Activated CD8-positive, alpha-beta memory T cell treated with anti-CD3 and anti-CD28 coated beads for 1 hour (primary cell): ENCODE measurements at regions not wholly inside any gene's neighbourhood (a gene's known extent, or its start where the extent isn't known, plus 50 kb on each side); places are given as distances from the start of the nearest gene placed in this dataset.

Experiments used
- DNase-seq, 2 donors: peaks; one replicate each; pipeline ENCODE4 v3.0.0-alpha.2; 2020; ENCODE audit warnings: low read depth in 1 of 2; ENCODE audit errors: extremely low read depth in 1 of 2

- no peak for DNase-seq
Measured at GRCh38 chr6:139939189-139939979, 564.9 kb upstream of the CITED2 start.

- DNase-seq = no peak
Measured at GRCh38 chr6:139932671-139933070, 558.2 kb upstream of the CITED2 start.

- no peak for DNase-seq
Measured at GRCh38 chr6:139931747-139932146, 557.3 kb upstream of the CITED2 start.

DNA sequence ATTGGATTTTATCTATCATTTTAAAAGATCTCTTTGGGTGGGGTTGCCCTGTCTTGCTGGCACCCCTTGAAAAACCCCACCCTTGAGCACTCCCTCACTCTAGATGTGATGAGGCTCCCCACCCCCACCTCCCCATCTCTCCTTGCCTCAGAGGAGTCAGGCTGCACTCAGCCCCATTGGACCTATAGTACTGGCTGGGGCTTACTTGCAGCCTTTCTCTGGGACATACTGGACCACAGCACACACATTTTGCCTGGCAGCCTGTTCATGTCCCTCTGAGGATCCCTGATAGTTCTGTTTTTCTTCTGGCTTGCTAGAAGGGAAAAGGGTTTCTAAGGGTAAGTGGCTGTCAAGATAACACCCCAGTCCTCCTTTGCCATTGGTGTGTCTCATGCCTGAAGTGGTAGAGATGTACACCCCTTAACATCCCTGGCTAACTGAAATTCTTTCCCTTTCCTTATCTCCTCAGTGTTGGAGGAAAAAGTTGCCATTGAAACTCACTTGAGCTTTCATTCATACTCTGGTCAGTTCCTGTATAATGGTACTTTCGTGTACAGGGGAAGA, 553.4 kb upstream of the CITED2 start:
- no peak for DNase-seq

DNA sequence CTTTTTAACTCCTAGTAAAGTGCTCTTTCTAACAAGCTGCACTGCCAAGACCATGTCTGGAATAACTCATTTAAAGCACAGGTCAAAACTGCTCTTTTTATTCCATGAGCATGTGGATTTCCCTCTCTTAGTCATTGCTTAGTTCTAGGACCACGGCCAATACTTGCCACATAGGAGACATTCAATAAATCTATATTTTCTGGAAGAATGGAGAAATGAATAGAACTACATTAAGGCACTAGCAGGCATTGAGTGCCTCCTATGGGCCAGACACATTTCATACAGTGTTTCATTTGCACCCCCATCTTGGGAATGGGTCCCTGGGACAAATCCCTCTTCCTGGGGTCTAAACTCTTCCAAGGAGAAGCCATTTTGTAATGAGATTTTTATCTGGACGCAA, 552.8 kb upstream of the CITED2 start:
- DNase-seq = no peak

DNA sequence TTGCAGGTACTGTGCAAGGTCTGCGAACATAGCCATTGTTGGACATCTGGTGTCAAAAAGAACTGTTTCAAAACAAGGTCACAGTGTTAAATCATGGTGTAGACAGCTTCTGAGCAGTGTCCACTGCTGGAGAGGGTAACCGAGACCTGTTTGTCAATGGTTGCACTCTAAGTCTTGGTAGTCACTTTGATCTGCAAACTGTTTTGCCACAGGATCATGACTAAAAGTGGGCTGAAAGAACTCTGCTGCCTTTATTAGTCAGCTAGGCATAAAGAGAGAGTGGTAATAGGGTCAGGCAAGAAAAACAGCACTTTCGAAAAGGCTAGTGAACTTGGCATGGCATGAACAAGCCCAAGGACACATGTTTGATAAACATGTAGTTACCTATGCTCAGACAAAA, 552.3 kb upstream of the CITED2 start:
- DNase-seq = no peak

DNA sequence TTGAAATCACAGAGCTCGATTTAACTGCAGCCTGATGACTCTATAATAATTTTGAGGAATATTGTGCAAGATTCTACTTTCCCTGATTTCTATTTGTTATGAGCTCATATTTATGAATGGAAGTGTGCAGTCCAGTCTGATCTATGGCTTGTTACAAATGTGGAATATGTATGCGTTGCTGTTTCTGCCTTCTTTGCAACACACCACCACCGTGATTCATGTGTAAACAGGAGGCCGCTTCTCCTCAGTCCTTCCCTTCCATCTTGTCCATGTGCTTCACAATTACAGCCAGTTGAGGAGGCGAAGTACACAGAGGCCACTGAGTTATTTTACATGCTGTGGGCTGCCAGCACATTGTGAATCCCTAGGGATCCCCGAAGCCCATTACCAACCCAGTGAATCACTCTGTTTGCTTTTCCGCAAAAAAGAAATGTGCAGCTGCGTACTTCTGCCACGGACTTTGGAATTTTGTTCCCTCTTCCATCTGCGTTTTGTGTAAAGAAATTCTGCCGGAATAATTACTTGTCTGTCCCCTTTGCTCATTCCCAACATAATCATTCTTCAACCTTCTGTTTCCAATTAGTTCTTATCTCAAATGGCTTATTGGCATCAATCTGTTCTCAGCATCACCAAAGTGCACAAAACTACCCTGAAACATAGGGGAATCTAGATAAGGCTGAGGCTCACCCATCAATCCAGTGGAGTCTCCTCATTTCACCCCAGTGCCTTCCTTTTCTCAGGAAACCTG, 551.6 kb upstream of the CITED2 start:
- DNase-seq = no peak

DNA sequence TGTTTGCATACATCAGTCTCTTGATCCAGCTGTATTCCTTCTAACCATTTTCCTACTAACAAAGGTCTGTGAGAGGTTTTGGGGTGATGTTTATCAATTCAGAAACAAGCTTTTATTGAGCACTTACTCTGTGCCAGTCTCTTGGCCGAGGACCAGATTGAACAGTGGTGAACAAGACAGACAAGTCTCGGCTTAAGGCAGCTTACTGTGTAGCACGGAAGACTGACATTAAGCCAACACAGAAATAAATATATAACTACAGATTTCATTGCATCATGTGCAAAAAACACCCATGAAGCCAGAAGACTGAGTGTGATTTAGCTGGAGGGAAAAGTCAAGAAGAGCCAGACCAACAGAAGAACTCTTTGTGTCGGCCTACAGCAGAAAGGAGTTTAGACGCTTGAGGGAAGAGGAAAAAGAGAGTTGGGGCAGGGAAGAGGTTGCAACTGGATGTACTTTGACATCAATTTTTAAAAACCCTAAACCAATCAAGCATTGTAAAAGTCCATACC, 549.6 kb upstream of the CITED2 start:
- no peak for DNase-seq

- DNase-seq = no peak
Measured at GRCh38 chr6:139922236-139922635, 547.8 kb upstream of the CITED2 start.

DNA sequence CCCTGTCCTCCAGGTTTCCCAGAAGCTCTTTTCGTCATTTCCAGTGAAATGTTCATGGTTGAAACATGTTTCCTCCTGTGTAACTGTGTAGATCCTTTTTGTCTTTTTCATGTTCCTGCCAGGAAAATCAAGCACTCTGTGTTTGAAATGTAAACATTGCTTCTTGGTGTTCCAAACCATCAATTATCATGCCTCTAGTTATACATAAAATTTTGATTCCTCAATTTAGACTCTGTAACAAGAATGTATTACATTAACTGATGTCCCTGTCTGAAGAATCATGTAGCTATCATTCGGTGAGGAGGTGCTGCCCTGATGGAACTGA, 546.3 kb upstream of the CITED2 start:
- DNase-seq = no peak

- no peak for DNase-seq
Measured at GRCh38 chr6:139920027-139920775, 545.8 kb upstream of the CITED2 start.

- DNase-seq = no peak
Measured at GRCh38 chr6:139919107-139920026, 544.9 kb upstream of the CITED2 start.

GRCh38 chr6:139917951-139918630, 543.6 kb upstream of the CITED2 start:
- no peak for DNase-seq

DNA sequence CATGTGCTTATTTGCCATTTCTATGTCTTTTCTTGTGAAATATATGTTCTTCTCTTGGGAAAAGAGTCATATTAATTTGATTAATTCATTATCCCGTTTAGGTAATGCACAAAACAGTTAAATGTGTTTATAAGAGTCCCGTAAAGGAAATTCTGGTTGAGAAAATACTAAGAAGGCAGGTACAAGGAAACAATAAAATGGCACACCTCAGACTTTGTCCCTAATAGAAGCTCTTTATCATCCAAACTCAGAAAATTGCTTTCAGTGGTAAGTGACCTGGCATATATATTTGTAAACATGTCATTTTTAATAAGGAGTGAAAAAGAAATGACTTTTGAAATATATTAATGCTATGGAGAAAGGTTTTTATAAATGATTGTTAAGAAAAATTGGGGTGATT, 540.5 kb upstream of the CITED2 start:
- no peak for DNase-seq

- no peak for DNase-seq
Measured at GRCh38 chr6:139912735-139913400, 538.4 kb upstream of the CITED2 start.

DNA sequence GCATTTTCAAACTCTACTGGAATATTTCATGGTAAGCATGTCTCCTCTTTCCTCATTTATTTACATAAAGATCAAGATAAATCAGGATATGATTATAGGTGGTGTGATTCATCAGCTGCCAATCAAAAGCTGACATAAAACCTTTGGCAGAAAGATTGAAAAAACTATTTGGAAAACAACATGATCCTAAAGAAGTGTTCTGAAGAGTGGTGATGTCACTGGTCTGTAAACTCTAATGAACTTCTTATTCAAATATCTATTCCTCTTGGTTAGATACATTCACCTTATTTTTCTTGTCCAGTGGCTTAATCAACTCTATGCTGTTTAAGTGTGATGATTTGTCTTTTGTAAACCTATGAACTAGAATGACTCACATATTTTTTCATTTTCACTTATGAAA, 535.5 kb upstream of the CITED2 start:
- DNase-seq = no peak

DNA sequence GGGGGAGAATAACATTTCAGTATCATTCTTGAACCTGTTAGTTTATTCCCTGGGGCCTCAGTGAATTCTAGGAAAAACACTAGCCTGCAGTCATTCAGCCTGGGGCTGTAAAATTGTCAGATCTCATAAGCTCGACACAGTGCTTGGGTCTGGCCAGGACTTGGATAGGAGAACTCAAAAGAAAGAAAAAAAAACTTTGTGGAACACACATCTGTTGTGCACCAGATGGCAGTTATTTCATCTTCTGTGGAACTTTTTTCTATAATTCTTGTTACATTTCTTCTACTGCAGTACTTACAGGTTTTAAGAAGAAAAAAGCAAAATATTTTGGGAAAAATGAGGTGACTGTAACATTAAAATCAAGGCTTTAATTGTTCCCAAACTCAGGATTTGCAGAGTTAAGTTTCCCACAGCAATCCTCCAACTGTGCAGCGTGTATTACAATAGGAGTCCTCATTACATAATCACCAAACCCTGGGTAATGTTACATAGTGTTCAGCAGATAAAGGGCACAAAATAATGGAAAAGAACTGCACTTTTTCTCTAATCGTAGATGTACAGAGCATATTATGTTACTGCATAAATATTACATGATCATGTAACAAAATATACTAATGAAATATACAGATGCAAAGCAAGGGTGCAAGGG, 531.1 kb upstream of the CITED2 start:
- no peak for DNase-seq

GRCh38 chr6:139904568-139904967, 530.1 kb upstream of the CITED2 start:
- DNase-seq = no peak

GRCh38 chr6:139904158-139904533, 529.7 kb upstream of the CITED2 start:
- no peak for DNase-seq
